Activated CD8-positive, alpha-beta memory T cell treated with anti-CD3 and anti-CD28 coated beads, Interleukin-2, amount 50 U/mL, for 4 hours (primary cell): ENCODE measurements at regions not wholly inside any gene's neighbourhood (a gene's known extent, or its start where the extent isn't known, plus 50 kb on each side); places are given as distances from the start of the nearest gene placed in this dataset.
A peak's percentile ranks its signal among the peaks of the same experiment; 100 is the strongest.

Experiments used
- DNase-seq: peaks from one replicate; pipeline ENCODE4 v3.0.0-alpha.2; 2020

DNA sequence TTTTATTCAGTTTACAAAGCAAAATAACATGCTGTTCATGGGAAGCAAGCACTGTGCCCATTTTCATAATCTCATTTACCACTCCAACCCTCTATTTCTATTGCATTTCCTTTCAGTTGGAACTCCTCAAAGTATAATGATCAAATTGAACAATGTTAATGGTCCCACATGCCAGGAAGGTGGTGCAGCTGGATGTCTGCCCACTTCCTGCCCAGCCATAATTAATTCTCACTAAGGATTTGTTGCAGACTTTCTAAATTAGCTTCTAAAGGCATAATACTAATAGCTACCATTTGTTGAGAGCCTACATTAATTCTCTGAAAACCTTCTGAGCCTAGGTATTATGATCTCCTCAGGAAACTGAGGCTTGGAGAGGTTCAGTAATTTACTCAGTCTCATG lies 316.1 kb upstream of the TPM1 start:
- DNase-seq, result no peak

DNA sequence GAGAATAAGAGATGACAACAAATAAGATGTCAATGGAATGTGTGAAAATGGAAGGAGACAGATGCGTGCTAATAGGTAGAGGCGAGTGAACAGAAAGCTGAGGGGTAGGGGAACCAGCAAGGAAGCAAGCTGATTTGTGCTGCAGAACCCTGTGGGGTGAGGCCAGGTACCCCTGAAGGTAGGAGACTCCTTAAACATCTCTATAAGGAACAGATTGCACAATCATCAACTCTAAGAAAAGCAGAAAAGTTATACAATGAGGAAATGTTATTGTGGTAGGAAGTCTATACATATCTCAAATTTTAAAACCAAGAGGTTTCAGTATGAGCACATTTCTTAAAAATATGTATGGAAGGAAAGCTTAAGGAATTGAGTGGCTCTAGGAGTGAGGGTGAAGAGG lies 315.0 kb upstream of the TPM1 start:
- DNase-seq, result no peak

GRCh38 chr15:62730825-62731224 lies 311.7 kb upstream of the TPM1 start:
- DNase-seq, result no peak

- DNase-seq, result no peak
Observed at GRCh38 chr15:62732078-62732477, 310.5 kb upstream of the TPM1 start.

GRCh38 chr15:62734706-62735105 lies 307.8 kb upstream of the TPM1 start:
- DNase-seq, result no peak

DNA sequence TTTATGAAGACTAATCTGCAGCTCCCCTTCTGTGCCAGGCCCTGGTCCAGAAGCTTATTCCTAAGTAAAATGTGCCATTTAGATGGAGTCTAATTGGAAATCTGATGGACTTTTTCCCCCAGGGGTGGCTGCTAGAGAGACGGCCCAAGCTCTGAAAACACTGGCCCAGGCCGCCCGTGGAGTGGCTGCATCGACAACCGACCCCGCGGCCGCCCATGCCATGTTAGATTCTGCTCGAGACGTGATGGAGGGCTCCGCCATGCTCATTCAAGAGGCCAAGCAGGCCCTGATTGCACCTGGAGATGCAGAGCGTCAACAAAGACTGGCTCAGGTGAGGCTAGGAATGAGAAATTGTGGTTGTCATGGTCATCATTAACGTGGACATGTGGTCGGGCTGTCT lies 305.8 kb upstream of the TPM1 start:
- no peak for DNase-seq

GRCh38 chr15:62737551-62737950 lies 305.0 kb upstream of the TPM1 start:
- no peak for DNase-seq

DNA sequence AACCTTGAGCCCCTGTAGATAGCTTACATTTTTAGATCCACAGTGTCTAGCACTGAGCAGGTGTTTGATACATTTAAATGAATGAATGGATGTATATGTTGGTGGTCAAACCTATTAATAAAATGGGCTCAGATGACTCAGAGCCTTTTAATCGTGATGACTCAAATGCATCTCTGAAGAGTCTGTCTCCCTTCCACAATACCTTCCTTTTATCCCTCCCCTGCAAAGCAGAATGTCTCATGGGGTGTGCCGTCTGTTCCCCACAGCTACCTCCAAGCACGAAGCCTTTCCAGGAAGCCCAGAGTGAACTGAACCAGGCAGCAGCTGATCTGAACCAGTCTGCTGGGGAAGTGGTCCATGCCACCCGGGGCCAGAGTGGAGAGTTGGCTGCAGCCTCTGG lies 303.5 kb upstream of the TPM1 start:
- DNase-seq, result no peak

DNA sequence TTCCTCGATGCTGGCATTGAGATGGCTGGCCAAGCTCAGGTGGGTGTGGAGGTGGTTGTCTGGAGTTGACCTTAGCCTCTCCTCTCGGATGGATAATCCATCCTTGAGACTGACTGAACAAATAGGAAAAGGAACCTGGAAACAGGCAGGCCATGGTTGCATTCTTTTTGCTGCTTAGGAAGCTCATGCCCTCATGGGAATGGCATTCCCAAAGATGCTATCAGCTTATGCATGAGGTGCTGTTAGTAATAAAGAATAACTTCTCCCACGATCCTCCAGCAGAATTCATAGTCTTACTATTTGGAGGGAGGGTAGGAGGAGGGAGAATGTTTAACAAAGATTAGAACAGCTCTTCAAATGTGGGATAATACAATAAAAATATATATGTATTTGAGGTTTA lies 303.0 kb upstream of the TPM1 start:
- DNase-seq, result no peak

DNA sequence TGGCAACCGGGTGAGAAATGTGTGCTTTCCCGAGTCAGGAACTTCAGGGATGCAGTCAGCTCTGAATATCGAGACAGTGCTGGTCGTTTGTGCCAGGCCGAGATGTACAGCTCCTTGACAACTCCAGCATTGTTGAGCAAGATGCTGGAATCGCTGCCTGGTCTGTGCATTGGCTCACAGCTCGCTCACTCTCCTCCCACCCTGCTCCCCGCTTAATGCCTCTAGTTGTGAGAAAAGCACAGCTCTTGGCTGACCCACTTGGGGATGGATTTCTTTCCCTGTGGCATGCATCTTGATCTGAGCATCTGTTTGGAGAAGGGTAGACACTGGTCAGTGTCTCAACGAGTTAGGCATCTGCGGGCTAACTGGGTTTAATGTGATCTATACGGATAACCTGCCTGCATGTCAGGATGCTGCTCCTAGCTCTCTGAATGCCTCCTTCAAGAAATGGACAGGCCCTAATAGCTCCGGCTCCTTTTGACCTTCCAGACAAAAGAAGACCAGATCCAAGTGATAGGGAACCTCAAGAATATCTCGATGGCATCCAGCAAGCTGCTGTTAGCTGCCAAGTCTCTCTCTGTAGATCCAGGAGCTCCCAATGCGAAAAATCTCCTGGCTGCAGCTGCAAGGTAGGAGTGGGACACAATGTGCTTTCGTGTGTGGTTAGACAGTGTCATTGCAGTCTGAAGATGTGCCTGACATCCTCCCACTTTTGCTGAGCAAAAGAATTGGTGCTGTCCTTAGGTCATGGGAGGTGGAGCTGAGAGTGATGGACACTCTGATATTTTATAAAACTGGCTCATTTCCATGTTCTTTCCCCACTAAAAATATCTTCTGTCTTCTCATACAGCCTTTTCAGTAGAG lies 302.2 kb upstream of the TPM1 start:
- no peak for DNase-seq

DNA sequence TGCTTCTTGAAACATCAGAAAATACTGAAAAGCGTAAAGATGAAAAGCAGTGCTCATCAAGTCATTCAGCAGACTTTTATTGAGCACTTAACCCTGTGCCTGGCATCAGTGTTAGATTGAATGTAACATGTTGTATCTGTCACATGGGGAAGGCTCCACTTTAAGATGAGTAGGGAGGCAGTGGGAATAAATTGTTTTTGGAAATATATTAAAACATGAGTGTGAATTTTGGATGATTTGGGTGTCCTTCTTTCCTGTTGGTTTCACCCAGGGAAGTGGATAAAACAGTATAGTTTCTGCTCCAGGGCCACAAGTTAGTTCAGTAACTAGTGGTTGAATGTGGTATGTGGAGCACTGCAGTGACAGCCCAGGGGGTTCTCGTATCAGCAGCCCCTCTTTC lies 301.4 kb upstream of the TPM1 start:
- no peak for DNase-seq

DNA sequence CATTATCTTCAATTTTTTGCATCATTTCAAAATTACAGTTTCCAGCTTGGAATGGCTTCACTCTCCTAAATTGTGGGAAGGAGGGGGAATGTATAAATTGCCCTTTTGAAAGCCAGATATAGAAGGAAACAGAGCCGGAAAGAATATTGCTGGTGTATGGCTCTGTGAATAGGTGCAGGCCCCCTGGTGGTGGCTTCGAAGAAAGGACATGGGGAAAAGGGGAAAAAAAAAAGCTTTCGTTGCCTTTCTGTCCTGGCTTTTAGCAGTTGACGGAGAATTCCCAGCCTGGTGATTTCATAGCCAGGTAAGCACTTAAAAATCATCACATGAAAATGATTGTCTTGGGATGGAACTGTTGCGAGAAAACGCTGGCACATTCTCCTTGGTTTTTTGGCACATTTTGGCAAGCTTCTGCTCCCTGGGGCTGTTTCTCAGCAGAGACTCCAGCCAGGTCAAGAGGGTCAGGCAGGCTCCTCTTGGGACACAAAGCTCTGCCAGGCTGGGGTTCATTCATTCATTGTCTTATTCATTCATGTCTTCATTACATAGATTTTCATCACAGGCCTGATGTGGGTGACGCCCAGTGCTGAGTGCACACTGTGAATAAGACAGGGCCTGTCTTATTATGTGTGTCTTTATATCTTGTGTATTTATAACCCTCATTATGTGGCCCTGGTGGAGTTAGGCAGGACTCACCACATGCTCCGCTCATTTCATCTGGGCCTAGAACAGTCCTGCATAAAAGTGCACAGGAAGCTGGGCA lies 300.0 kb upstream of the TPM1 start:
- peak; percentile 29 for DNase-seq

DNA sequence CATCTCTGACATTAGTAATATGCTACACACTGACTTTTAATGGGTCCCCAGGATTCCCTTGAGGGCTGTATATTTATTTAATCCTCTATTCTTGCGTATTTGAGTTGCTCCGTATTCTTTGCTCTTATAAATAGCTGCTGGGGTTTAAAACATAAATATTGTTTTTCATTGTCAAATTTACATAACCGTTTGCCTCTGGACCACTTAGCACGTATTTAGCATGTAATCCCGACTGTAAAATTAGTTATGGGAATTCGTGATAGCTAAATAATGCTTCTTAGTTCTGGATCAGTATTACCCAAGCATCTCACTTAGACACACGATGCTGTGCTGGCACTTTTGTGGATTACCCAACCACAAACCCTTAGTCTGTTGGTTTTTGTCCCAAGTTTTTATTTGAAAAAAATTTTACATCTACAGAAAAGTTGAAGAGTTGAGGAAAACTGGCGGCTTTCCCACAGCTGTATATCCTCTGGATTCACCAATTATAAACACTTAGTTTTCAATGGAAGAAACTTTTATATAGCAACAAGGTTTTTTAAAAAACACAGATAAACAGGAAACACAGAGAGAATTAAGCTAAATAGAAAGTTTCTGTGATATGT lies 296.8 kb upstream of the TPM1 start:
- DNase-seq, result no peak

- DNase-seq, result no peak
Observed at GRCh38 chr15:62748196-62748595, 294.4 kb upstream of the TPM1 start.

DNA sequence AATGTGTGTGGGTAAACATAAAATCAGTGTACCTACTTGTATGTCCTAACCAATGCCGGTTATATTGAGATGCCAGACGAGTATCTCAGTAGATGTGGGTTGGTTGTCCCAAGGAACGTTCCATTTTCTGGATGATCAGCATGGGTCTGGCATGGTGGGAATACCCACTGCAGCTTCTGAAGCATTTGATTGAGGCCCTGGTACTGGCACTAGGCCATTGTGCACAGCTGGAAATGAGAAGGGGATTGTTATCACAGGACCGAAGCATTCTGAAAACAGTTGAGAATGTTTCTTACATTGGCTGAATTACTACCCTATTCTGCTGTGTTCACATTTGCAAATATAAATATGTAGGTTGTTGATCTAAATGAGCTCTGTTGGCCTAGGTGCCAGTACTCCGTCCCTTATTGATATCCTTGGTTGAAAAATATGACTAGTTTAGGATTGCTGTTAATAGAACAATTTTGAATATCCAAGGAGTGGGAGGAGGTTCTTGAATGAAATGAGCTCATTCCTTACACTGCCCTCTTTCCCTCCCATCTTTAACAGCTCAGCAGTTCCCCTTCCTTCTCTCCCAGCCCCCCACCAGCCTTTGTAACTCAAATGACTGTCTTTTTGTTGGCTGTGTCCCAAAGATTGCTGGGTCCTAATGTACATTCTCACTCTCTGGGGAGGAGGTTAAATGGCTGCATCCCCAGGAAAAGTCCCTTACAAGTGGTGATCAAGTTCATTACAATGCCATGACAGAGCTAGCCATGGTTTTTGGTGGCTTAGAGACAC lies 293.3 kb upstream of the TPM1 start:
- DNase-seq, result no peak

DNA sequence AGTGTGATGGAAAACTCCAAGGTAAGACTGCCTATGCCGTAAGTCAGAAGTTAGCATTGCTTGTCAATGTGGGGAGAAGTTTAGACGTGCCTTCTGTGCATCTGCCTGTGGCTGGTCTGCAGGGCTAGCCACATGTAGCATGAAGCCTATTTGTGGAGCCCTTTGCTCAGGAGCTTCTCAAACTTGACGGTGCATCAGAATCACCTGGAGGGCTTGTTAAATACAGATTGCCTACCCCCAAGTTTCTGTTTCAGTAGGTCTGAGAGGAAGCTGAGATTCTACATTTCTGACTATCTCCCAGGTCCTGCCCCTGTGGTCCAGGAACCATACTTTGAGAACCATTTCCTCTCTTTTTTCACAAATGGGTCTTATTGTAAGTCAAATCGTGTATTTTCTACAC lies 292.1 kb upstream of the TPM1 start:
- no peak for DNase-seq

DNA sequence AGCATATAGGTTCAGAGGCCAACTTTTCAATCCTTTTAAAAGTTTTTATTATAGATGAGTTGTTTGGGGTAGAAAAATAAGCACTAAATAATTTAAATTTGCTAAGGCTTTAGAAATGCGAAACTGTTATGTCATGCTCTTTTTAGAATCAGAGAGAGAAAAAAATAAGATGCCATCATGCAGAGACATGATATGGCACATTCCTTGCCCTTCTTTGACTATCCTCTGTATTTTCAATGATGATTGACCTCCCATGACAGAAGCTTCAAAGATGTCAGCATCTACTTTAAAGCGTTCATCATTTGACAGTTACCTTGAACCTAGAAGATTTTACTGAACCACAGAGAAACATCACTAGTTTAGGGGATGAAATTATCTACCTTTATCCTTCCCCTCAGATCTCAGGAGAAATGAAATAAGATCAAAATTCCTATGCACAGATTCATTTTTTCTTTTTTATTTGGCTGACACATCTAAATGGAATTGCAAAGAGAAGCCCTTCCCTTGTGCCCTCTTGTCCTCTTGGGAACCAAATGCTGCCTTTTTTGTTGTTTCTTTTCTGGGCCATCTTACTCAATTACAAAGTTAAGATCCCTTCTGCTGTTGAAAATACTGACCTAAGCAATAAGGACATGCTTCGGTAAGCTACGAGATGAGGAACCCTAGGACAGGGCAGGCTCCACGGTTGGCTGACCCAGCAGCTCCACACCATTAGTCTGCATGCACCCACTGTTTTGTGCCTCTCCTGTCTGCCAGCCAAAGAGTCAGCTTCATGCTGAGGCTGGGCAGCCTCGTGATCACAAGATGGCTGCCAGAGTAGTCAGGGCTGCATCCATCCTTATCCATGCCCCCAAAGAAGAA lies 289.7 kb upstream of the TPM1 start:
- DNase-seq, result no peak

GRCh38 chr15:62753518-62754221 lies 288.9 kb upstream of the TPM1 start:
- DNase-seq, result no peak

GRCh38 chr15:62756326-62756994 lies 286.1 kb upstream of the TPM1 start:
- no peak for DNase-seq

DNA sequence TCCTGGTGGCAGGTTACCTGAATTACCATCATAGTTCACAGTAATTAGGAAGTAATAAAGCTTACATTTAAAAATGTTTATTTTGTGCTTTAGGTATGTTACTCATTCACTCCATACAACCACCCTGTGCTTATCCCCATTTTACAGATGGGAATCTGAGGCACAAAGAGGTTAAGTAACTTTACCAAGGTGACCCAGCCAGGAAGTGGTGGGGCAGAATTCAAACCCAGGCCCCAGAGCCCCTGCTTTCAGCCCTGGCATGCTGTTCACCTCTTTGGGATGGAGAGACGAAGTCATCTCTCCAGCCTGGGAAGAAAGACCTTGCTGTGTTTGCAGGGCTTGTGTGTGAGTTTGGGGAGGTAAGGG lies 285.6 kb upstream of the TPM1 start:
- DNase-seq, result no peak

GRCh38 chr15:62757535-62757934 lies 285.0 kb upstream of the TPM1 start:
- no peak for DNase-seq
